GM18868 (cell line): ENCODE measurements at regions not wholly inside any gene's neighbourhood (a gene's known extent, or its start where the extent isn't known, plus 50 kb on each side); places are given as distances from the start of the nearest gene placed in this dataset.
"Not testable (repeated sequence)": the region's sequence is repeated elsewhere in the genome, so short reads cannot be mapped to it uniquely, and the experiment has no call there.

Experiments used
- ATAC-seq: cut with Tn5 transposase; IDR thresholded peaks from one replicate; pipeline ENCODE4 v1.9.1; 2021; ENCODE audit warnings: mild to moderate bottlenecking, moderate library complexity; ENCODE audit not compliant: unreplicated experiment

- no peak for ATAC-seq
Observed at GRCh38 chr10:33487014-33487776, 152.7 kb upstream of the NRP1 start.

- no peak for ATAC-seq
Observed at GRCh38 chr10:33485276-33485675, 150.8 kb upstream of the NRP1 start.

GRCh38 chr10:33484787-33485186 lies 150.3 kb upstream of the NRP1 start:
- ATAC-seq = no peak

- ATAC-seq = no peak
Observed at GRCh38 chr10:33483816-33484190, 149.3 kb upstream of the NRP1 start.

GRCh38 chr10:33483124-33483815 lies 148.8 kb upstream of the NRP1 start:
- peak; percentile 73 for ATAC-seq

GRCh38 chr10:33482486-33482885 lies 148.0 kb upstream of the NRP1 start:
- no peak for ATAC-seq

- no peak for ATAC-seq
Observed at GRCh38 chr10:33481184-33481583, 146.7 kb upstream of the NRP1 start.

GRCh38 chr10:33480417-33480816 lies 145.9 kb upstream of the NRP1 start:
- ATAC-seq = not testable (repeated sequence)

GRCh38 chr10:33478675-33479125 lies 144.2 kb upstream of the NRP1 start:
- ATAC-seq = no peak

GRCh38 chr10:33478089-33478674 lies 143.7 kb upstream of the NRP1 start:
- ATAC-seq = no peak

GRCh38 chr10:33477291-33478088 lies 143.0 kb upstream of the NRP1 start:
- no peak for ATAC-seq

- no peak for ATAC-seq
Observed at GRCh38 chr10:33476757-33477273, 142.3 kb upstream of the NRP1 start.

GRCh38 chr10:33473688-33474087 lies 139.2 kb upstream of the NRP1 start:
- ATAC-seq = no peak

- ATAC-seq = not testable (repeated sequence)
Observed at GRCh38 chr10:33468006-33468405, 133.5 kb upstream of the NRP1 start.

- ATAC-seq = no peak
Observed at GRCh38 chr10:33465747-33466146, 131.3 kb upstream of the NRP1 start.

GRCh38 chr10:33463011-33463410 lies 128.5 kb upstream of the NRP1 start:
- ATAC-seq = no peak

GRCh38 chr10:33461295-33461640 lies 126.8 kb upstream of the NRP1 start:
- ATAC-seq = no peak

- ATAC-seq = no peak
Observed at GRCh38 chr10:33460505-33461294, 126.2 kb upstream of the NRP1 start.

- ATAC-seq = no peak
Observed at GRCh38 chr10:33459602-33460001, 125.1 kb upstream of the NRP1 start.

GRCh38 chr10:33455029-33455428 lies 120.6 kb upstream of the NRP1 start:
- ATAC-seq = no peak
